Endothelial cell of umbilical vein (primary cell): ENCODE measurements at regions not wholly inside any gene's neighbourhood (a gene's known extent, or its start where the extent isn't known, plus 50 kb on each side); places are given as distances from the start of the nearest gene placed in this dataset.

ENCODE experiments used
- BruUV-seq: library from RNA; stranded (reverse); fragments of 400-500 nt; replicated peaks from 2 replicates; lab custom pipeline; 2021; lab: Mats Ljungman, UMichigan
- CTCF ChIA-PET: fragments of 300-600, 350-600 bp; sonication (Branson Sonifier 250); formaldehyde crosslinking; loops from one replicate; lab custom pipeline; 2021; ENCODE audit warnings: antibody characterized with exemption, inconsistent platforms; lab: Charles Lee
- POLR2A ChIA-PET: fragments of 300-600, 350-600 bp; sonication (Branson Sonifier 250); formaldehyde crosslinking; loops from one replicate; lab custom pipeline; 2021; ENCODE audit warnings: antibody characterized with exemption, inconsistent platforms; lab: Charles Lee
- DNase-seq: peaks from one replicate; pipeline ENCODE4 v3.0.0-alpha.2; 2011; ENCODE audit warnings: low read depth, low spot score
- FAIRE-seq: peaks from 2 replicates; lab custom pipeline; 2011; peaks lifted over from hg19 to GRCh38; lab: Jason Lieb, UNC
- H2AFZ ChIP-seq: 2 replicates; pipeline ENCODE4 v1.6.0; 2012; ENCODE audit warnings: low read depth, low read length, control low read depth, inconsistent platforms
- H3K27ac ChIP-seq: 2 replicates; pipeline ENCODE4 v1.5.1; 2011; ENCODE audit warnings: low read depth, mild to moderate bottlenecking, control low read depth, low read length, moderate library complexity; ENCODE audit not compliant: insufficient read depth
- H3K27me3 ChIP-seq, 2 experiments: 2 replicates each; pipeline versions ENCODE4 v1.6.0 to v1.6.1; 2011; ENCODE audit warnings: low read length in 2 of 2, mixed read lengths in 1 of 2; ENCODE audit not compliant: control insufficient read depth in 2 of 2, insufficient read depth in 2 of 2
- H3K36me3 ChIP-seq, 2 experiments: 2 replicates in 1 of 2; 3 replicates in 1 of 2; pipeline ENCODE4 v1.5.1; 2011; ENCODE audit warnings: low read length in 2 of 2, mild to moderate bottlenecking in 1 of 2, moderate library complexity in 1 of 2; ENCODE audit not compliant: control insufficient read depth in 2 of 2, insufficient read depth in 2 of 2; ENCODE audit errors: extremely low read depth in 1 of 2
- H3K4me1 ChIP-seq: 3 replicates; pipeline ENCODE4 v1.5.1; 2011; ENCODE audit warnings: mild to moderate bottlenecking, low read length; ENCODE audit not compliant: control insufficient read depth, insufficient read depth; ENCODE audit errors: extremely low read depth
- H3K4me2 ChIP-seq: 2 replicates; pipeline ENCODE4 v1.6.1; 2011; ENCODE audit warnings: low read length, control low read depth, mixed read lengths; ENCODE audit not compliant: insufficient read depth
- H3K4me3 ChIP-seq, 3 experiments: fragments of 200-600 bp in 1 of 3; sonication (generic), shearing (Covaris generic) in 1 of 3; replicated peaks in 1 of 3; 2 replicates each; pipeline ENCODE4 v1.5.1; 2011 to 2016; ENCODE audit warnings: control low read depth in 3 of 3, low read length in 3 of 3, mild to moderate bottlenecking in 2 of 3, inconsistent platforms in 1 of 3, low read depth in 1 of 3, moderate library complexity in 1 of 3; ENCODE audit not compliant: insufficient read depth in 1 of 3
- H3K79me2 ChIP-seq: 2 replicates; pipeline ENCODE4 v1.6.0; 2012; ENCODE audit warnings: low read length, inconsistent platforms; ENCODE audit not compliant: control insufficient read depth, insufficient read depth
- H3K9ac ChIP-seq: replicated peaks from 2 replicates; pipeline ENCODE3; 2011; ENCODE audit warnings: low read length, control low read depth; ENCODE audit not compliant: insufficient read depth; ENCODE audit errors: extremely low read depth
- H3K9me1 ChIP-seq: replicated peaks from 3 replicates; pipeline ENCODE4 v1.6.0; 2011; ENCODE audit warnings: mild to moderate bottlenecking, low read length; ENCODE audit not compliant: control insufficient read depth, insufficient read depth; ENCODE audit errors: extremely low read depth
- H3K9me3 ChIP-seq: replicated peaks from 2 replicates; pipeline ENCODE4 v1.5.1; 2012; ENCODE audit warnings: low read length, inconsistent platforms; ENCODE audit not compliant: control insufficient read depth, insufficient read depth
- H4K20me1 ChIP-seq: replicated peaks from 2 replicates; pipeline ENCODE3; 2011; ENCODE audit warnings: mild to moderate bottlenecking, low read length; ENCODE audit not compliant: control insufficient read depth, insufficient read depth; ENCODE audit errors: extremely low read depth
- EZH2 ChIP-seq: IDR thresholded peaks from 2 replicates; pipeline ENCODE4 v1.6.1; 2012; ENCODE audit warnings: borderline replicate concordance, low read depth, mild to moderate bottlenecking, moderate library complexity, low read length, inconsistent platforms; ENCODE audit not compliant: severe bottlenecking
- FOS ChIP-seq: IDR thresholded peaks from 2 replicates; pipeline ENCODE4 v1.6.1; 2011; ENCODE audit warnings: mild to moderate bottlenecking, low read length, moderate library complexity, borderline replicate concordance; ENCODE audit not compliant: insufficient read depth
- GATA2 ChIP-seq: IDR thresholded peaks from 2 replicates; pipeline ENCODE4 v1.7.0; 2011; ENCODE audit warnings: low read depth, mild to moderate bottlenecking, moderate library complexity, mixed read lengths, low read length; ENCODE audit not compliant: insufficient read length, insufficient read depth
- JUN ChIP-seq: IDR thresholded peaks from 2 replicates; pipeline ENCODE4 v1.6.1; 2011; ENCODE audit warnings: borderline replicate concordance, low read depth; ENCODE audit not compliant: insufficient read length, insufficient read depth
- MYC ChIP-seq: IDR thresholded peaks from one replicate; pipeline ENCODE4 v1.6.1; 2011; ENCODE audit warnings: mild to moderate bottlenecking, low read depth, low read length
- POLR2A ChIP-seq: IDR thresholded peaks from 2 replicates; pipeline ENCODE4 v1.6.1; 2012; ENCODE audit warnings: low read depth, mild to moderate bottlenecking, control low read depth, low read length
- POLR2AphosphoS5 ChIP-seq: IDR thresholded peaks from 2 replicates; pipeline ENCODE4 v1.6.1; 2012; ENCODE audit warnings: low read depth, mild to moderate bottlenecking, control low read depth, low read length, moderate library complexity; ENCODE audit not compliant: insufficient read depth
- dilution Hi-C: fragments of 300-500 bp; cut with MboI; formaldehyde crosslinking; loops from one replicate; pipeline ENCODE4 v1.15.0; 2019; ENCODE audit warnings: low sequenced_read_pairs; ENCODE audit not compliant: extremely low pct_ligation_motif_present
- intact Hi-C: fragments of 100-400 bp; cut with micrococcal nuclease; formaldehyde crosslinking; loops from one replicate; pipeline ENCODE4 v1.10.0; 2022
- TF ChIP-seq, protein P1 (sequence below): IDR thresholded peaks from 2 replicates; pipeline ENCODE4 v1.6.1; 2011; ENCODE audit not compliant: insufficient read depth, insufficient read length
- TF ChIP-seq, protein P2 (sequence below), 2 donors: IDR thresholded peaks; 1 replicate in 1 of 2; 2 replicates in 1 of 2; pipeline ENCODE4 v1.5.1; 2011; ENCODE audit warnings: low read length in 2 of 2, mild to moderate bottlenecking in 2 of 2, moderate library complexity in 2 of 2, control low read depth in 1 of 2, inconsistent platforms in 1 of 2, low read depth in 1 of 2; ENCODE audit not compliant: insufficient read depth in 1 of 2; ENCODE audit errors: extremely low read depth in 1 of 2

DNA sequence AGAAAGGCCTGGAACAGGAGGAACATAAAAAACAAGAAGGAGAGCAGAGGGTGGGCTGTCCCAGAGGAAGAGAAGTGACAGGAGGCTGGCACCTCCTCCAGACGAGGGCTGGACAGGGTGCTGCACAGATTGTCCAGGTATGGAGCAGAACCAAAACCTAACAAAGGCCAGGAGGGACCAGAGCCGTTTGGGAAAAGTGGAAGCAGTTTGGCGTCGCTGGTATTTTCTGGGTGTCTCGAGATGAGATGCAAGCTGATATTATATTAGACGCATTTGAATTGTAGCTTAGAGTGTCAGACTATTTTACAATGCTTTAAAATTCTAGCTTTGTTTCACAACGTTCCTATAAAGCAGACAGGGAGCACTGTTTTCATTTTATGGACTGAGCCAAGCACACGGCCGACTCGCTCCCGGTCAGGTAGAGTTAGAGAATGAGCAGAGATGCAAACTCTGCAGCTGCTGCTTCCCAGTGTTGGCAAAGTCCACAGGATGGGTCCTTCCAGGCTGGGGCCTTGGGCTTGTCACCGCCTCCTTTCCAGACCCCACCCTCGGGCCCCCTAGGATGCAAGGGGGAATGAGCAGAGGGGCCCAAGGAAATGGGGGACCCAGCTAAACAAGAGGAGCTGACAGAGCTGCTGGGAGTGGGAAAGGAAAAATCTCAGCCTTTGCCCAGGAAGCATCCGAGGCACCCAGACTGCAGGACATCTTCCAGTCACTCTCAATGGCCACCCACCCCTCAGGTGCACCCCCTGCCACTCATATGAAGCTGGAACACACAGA, 60.8 kb upstream of the TMPRSS2 start:
- Histone ChIP-seq H3K36me3 (no peaks in the 10 kb centered on the region), H3K9me1 (no peaks in the 10 kb centered on the region), H3K27ac (no peak overlapping the region), H3K4me1 (no peaks in the 10 kb centered on the region), H3K4me3 (no peak overlapping the region), H3K79me2 (no peaks in the 10 kb centered on the region), H3K27me3 (no peaks in the 10 kb centered on the region), H2AFZ (no peak overlapping the region), H3K9ac (no peak overlapping the region), H3K4me2 (no peak overlapping the region), H4K20me1 (no peaks in the 10 kb centered on the region), H3K9me3 (no peaks in the 10 kb centered on the region)
- intact Hi-C loops (no loop called here), dilution Hi-C loops (no loop called here)
- BruUV-seq = no TSS peak
- DNase-seq (no peak), FAIRE-seq (no peak)
- POLR2A ChIA-PET = no interaction called here
- CTCF ChIA-PET = no interaction called here
- TF ChIP-seq JUN = no peak
- no peak for TF ChIP-seq MYC
- no peak for TF ChIP-seq GATA2
- TF ChIP-seq EZH2 = no peak
- TF ChIP-seq, protein P1, sequence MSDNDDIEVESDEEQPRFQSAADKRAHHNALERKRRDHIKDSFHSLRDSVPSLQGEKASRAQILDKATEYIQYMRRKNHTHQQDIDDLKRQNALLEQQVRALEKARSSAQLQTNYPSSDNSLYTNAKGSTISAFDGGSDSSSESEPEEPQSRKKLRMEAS = no peak
- TF ChIP-seq POLR2AphosphoS5 = no peak
- TF ChIP-seq, protein P2, sequence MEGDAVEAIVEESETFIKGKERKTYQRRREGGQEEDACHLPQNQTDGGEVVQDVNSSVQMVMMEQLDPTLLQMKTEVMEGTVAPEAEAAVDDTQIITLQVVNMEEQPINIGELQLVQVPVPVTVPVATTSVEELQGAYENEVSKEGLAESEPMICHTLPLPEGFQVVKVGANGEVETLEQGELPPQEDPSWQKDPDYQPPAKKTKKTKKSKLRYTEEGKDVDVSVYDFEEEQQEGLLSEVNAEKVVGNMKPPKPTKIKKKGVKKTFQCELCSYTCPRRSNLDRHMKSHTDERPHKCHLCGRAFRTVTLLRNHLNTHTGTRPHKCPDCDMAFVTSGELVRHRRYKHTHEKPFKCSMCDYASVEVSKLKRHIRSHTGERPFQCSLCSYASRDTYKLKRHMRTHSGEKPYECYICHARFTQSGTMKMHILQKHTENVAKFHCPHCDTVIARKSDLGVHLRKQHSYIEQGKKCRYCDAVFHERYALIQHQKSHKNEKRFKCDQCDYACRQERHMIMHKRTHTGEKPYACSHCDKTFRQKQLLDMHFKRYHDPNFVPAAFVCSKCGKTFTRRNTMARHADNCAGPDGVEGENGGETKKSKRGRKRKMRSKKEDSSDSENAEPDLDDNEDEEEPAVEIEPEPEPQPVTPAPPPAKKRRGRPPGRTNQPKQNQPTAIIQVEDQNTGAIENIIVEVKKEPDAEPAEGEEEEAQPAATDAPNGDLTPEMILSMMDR (IDR thresholded peaks at IDR 0.05; ENCODE audit: extremely low read depth in 1 of 2, insufficient read depth in 1 of 2, low read depth in 1 of 2, low read length in 2 of 2) = no peak
- no peak for TF ChIP-seq POLR2A
- no peak for TF ChIP-seq FOS
